OCI-LY7 (cell line): ENCODE measurements at regions not wholly inside any gene's neighbourhood (a gene's known extent, or its start where the extent isn't known, plus 50 kb on each side); places are given as distances from the start of the nearest gene placed in this dataset.

Source experiments
- BruUV-seq: library from RNA; stranded (reverse); fragments of 400-500 nt; replicated peaks from 2 replicates; lab custom pipeline; 2021; lab: Mats Ljungman, UMichigan
- CTCF ChIA-PET: fragments of 300-600 bp; sonication (Branson Sonifier 250); formaldehyde crosslinking; loops from one replicate; lab custom pipeline; 2022; ENCODE audit warnings: antibody characterized with exemption; ENCODE audit not compliant: unreplicated experiment; lab: Charles Lee
- POLR2A ChIA-PET: fragments of 300-600 bp; sonication (Branson Sonifier 250); formaldehyde crosslinking; loops from one replicate; lab custom pipeline; 2022; ENCODE audit warnings: antibody characterized with exemption; lab: Charles Lee
- DNase-seq: peaks from one replicate; pipeline ENCODE4 v3.0.0-alpha.2; 2015; ENCODE audit warnings: low spot score
- H2AFZ ChIP-seq: fragments of 200-600 bp; sonication (generic), shearing (Covaris generic); 2 replicates; pipeline ENCODE4 v1.6.1; 2014; ENCODE audit warnings: mild to moderate bottlenecking, antibody characterized with exemption, low read length, moderate library complexity
- H3K27ac ChIP-seq: fragments of 200-600 bp; sonication (generic); 2 replicates; pipeline ENCODE4 v1.5.1; 2014; ENCODE audit warnings: mixed run types, low read depth, mild to moderate bottlenecking, moderate library complexity, low read length, inconsistent platforms; ENCODE audit not compliant: poor library complexity, severe bottlenecking
- H3K36me3 ChIP-seq: fragments of 200-600 bp; sonication (generic); 2 replicates; pipeline ENCODE4 v1.6.1; 2014; ENCODE audit warnings: mild to moderate bottlenecking, antibody characterized with exemption, low read length, moderate library complexity, mixed read lengths; ENCODE audit not compliant: insufficient read depth
- H3K4me1 ChIP-seq: fragments of 200-600 bp; sonication (generic); 2 replicates; pipeline ENCODE4 v1.5.1; 2014; ENCODE audit warnings: mild to moderate bottlenecking, low read length; ENCODE audit not compliant: insufficient read depth, poor library complexity, severe bottlenecking
- H3K4me2 ChIP-seq: fragments of 200-600 bp; sonication (generic); 2 replicates; pipeline ENCODE4 v1.6.1; 2014; ENCODE audit warnings: mild to moderate bottlenecking, low read length
- H3K4me3 ChIP-seq: fragments of 200-600 bp; sonication (generic); 2 replicates; pipeline ENCODE4 v1.5.1; 2014; ENCODE audit warnings: mild to moderate bottlenecking, low read depth, low read length; ENCODE audit not compliant: poor library complexity, severe bottlenecking
- H3K79me2 ChIP-seq: fragments of 200-600 bp; sonication (generic); 2 replicates; pipeline ENCODE4 v1.6.1; 2016; ENCODE audit warnings: low read depth, mild to moderate bottlenecking, low read length, moderate library complexity, mixed read lengths; ENCODE audit not compliant: insufficient read depth
- H3K9me2 ChIP-seq: fragments of 200-600 bp; sonication (generic); 2 replicates; pipeline ENCODE4 v1.6.1; 2016; ENCODE audit warnings: mild to moderate bottlenecking, low read length, mixed read lengths; ENCODE audit not compliant: insufficient read depth
- H3K9me3 ChIP-seq: fragments of 200-600 bp; sonication (generic); 2 replicates; pipeline ENCODE4 v1.6.1; 2014; ENCODE audit warnings: mild to moderate bottlenecking, mixed run types, low read length, mixed read lengths
- H4K20me1 ChIP-seq: fragments of 200-600 bp; sonication (generic); 2 replicates; pipeline ENCODE4 v1.6.1; 2014; ENCODE audit warnings: mild to moderate bottlenecking, antibody characterized with exemption, low read length, moderate library complexity, mixed read lengths; ENCODE audit not compliant: insufficient read depth
- CTCF ChIP-seq: fragments of 200-600 bp; sonication (generic); conservative IDR thresholded peaks from 2 replicates; pipeline ENCODE4 v1.5.1; 2014; ENCODE audit warnings: mild to moderate bottlenecking, antibody characterized with exemption, low read length, moderate library complexity, mixed read lengths
- EZH2phosphoT487 ChIP-seq: fragments of 200-600 bp; sonication (generic); IDR thresholded peaks from 2 replicates; pipeline ENCODE4 v1.6.1; 2018; ENCODE audit warnings: low read depth, borderline replicate concordance, mild to moderate bottlenecking, mixed run types, antibody characterized with exemption, low read length, moderate library complexity, mixed read lengths
- intact Hi-C: fragments of 100-400 bp; cut with micrococcal nuclease; formaldehyde crosslinking; loops from one replicate; pipeline ENCODE4 v1.10.0; 2022; ENCODE audit not compliant: unreplicated experiment

DNA sequence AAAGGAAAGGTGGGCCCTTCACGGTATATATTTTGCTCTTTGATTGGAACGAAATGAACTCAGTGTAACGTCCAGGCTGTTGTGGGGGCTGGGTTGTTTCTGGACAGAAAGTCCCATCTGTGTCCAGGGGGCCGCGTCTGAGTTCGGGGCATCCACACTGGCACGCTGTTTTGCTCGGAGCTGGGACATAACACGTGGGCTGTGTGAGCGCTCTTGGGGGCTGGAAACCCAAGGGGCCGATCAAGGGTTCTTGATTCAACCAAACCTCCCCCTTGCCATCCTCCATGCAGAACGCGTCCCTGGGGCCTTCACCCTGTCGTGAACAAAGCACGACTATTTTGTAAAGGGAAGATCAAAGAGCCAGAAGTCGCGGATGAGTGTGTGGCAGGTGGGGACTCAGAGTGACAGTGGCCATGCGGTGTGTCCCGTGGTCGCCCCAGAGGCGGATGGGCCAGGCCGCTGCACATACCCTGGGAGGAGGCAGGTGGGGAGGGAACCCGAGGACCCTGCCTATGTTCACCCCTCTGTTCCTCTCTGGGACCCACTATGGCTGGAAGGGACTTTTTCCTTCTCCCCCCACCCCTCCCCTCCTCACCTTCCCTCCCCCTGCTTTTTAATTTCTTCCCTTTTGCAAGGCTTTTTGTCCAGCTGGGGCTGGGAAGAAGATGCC is 387.2 kb downstream of the SEC14L1 start:
- TF ChIP-seq EZH2phosphoT487 = no peak
- no peak for TF ChIP-seq CTCF
- Histone ChIP-seq H4K20me1 (no peaks in the 10 kb centered on the region), H3K36me3 (no peaks in the 10 kb centered on the region), H3K4me2 (no peak overlapping the region), H3K9me2 (no peaks in the 10 kb centered on the region), H3K4me3 (no peak overlapping the region), H3K79me2 (no peaks in the 10 kb centered on the region), H3K27ac (no peak overlapping the region), H3K9me3 (no peaks in the 10 kb centered on the region), H2AFZ (no peak overlapping the region), H3K4me1 (no peaks in the 10 kb centered on the region)
- POLR2A ChIA-PET = no interaction called here
- intact Hi-C loops = no loop called here
- CTCF ChIA-PET = no interaction called here
- DNase-seq = no peak
- BruUV-seq = no TSS peak

- H3K4me3 ChIP-seq = no peak overlapping the region
- ChIA-PET POLR2A (no interaction called here), CTCF (no interaction called here)
- no peak overlapping the region for H3K4me2 ChIP-seq
- H3K79me2 ChIP-seq = no peaks in the 10 kb centered on the region
- TF ChIP-seq CTCF = no peak
- TF ChIP-seq EZH2phosphoT487 = no peak
- no peaks in the 10 kb centered on the region for H3K4me1 ChIP-seq
- no peak for DNase-seq
- BruUV-seq = no TSS peak
- intact Hi-C loops = no loop called here
- H3K27ac ChIP-seq = no peak overlapping the region
- no peaks in the 10 kb centered on the region for H4K20me1 ChIP-seq
- no peaks in the 10 kb centered on the region for H3K36me3 ChIP-seq
- H3K9me3 ChIP-seq = no peaks in the 10 kb centered on the region
- H2AFZ ChIP-seq = no peak overlapping the region
- H3K9me2 ChIP-seq = no peaks in the 10 kb centered on the region
These were observed 388.0 kb downstream of the SEC14L1 start for GRCh38 chr17:77528516-77529327.

GRCh38 chr17:77529328-77529650 is 388.5 kb downstream of the SEC14L1 start:
- Histone ChIP-seq H4K20me1 (no peaks in the 10 kb centered on the region), H3K9me2 (no peaks in the 10 kb centered on the region), H3K4me1 (no peaks in the 10 kb centered on the region), H2AFZ (no peak overlapping the region), H3K36me3 (no peaks in the 10 kb centered on the region), H3K4me2 (no peak overlapping the region), H3K27ac (no peak overlapping the region), H3K4me3 (no peak overlapping the region), H3K79me2 (no peaks in the 10 kb centered on the region), H3K9me3 (no peaks in the 10 kb centered on the region)
- BruUV-seq = no TSS peak
- DNase-seq = no peak
- CTCF ChIA-PET = no interaction called here
- TF ChIP-seq CTCF (no peak), EZH2phosphoT487 (no peak)
- intact Hi-C loops = no loop called here
- POLR2A ChIA-PET = no interaction called here
